Gastrocnemius medialis (tissue), 4 donors: ENCODE measurements at regions not wholly inside any gene's neighbourhood (a gene's known extent, or its start where the extent isn't known, plus 50 kb on each side); places are given as distances from the start of the nearest gene placed in this dataset.

ENCODE experiments used
- ATAC-seq, 2 donors: fragments of 150-250 bp; one replicate each; pipeline ENCODE4 v1.9.1; 2016
- DNase-seq, 2 donors: peaks; one replicate each; pipeline ENCODE4 v3.0.0-alpha.2; 2019
- H3K27ac ChIP-seq, 4 donors: fragments of 200-600 bp; sonication (generic); 1 replicate in 1 of 4; 2 replicates in 3 of 4; pipeline ENCODE4 v1.5.1; 2016 to 2018; ENCODE audit warnings: mild to moderate bottlenecking in 2 of 4, moderate library complexity in 1 of 4
- H3K27me3 ChIP-seq, 3 donors: fragments of 200-600 bp; sonication (generic) in 2 of 3; 1 replicate in 1 of 3; 2 replicates in 2 of 3; pipeline versions ENCODE4 v1.5.1 to v1.6.0; 2016 to 2019; ENCODE audit warnings: mild to moderate bottlenecking in 1 of 3, moderate library complexity in 1 of 3
- H3K36me3 ChIP-seq, 2 donors: fragments of 200-600 bp; sonication (generic) in 1 of 2; one replicate each; pipeline ENCODE4 v1.5.1; 2017 to 2018
- H3K4me1 ChIP-seq, 2 donors: fragments of 200-600 bp; sonication (generic) in 1 of 2; one replicate each; pipeline ENCODE4 v1.5.1; 2016 to 2017; ENCODE audit warnings: mild to moderate bottlenecking in 2 of 2
- H3K4me3 ChIP-seq, 4 donors: fragments of 200-600 bp; sonication (generic) in 3 of 4; 1 replicate in 1 of 4; 2 replicates in 3 of 4; pipeline ENCODE4 v1.5.1; 2016 to 2019; ENCODE audit warnings: mild to moderate bottlenecking in 2 of 4
- H3K9me3 ChIP-seq, 3 donors: fragments of 200-600 bp; sonication (generic) in 2 of 3; 1 replicate in 1 of 3; 2 replicates in 2 of 3; pipeline ENCODE4 v1.5.1; 2016 to 2019
- CTCF ChIP-seq, 5 experiments: fragments of 450-650 bp in 3 of 5; fragments of 200-600 bp in 2 of 5; sonication (generic) in 2 of 5; IDR thresholded peaks in 4 of 5; conservative IDR thresholded peaks in 1 of 5; 1 replicate in 4 of 5; 2 replicates in 1 of 5; pipeline ENCODE4 v1.5.1; 2016 to 2019; ENCODE audit warnings: antibody characterized with exemption in 5 of 5, mild to moderate bottlenecking in 3 of 5, moderate library complexity in 3 of 5
- POLR2A ChIP-seq, 2 donors: fragments of 450-650 bp; IDR thresholded peaks; one replicate each; pipeline ENCODE4 v1.6.1; 2017; ENCODE audit warnings: antibody characterized with exemption in 2 of 2, mild to moderate bottlenecking in 2 of 2, moderate library complexity in 2 of 2
- in situ Hi-C, 4 donors: fragments of 200-750 bp; cut with MboI; loops; one replicate each; pipeline versions ENCODE4 v1.15.0 to v1.8.0; 2017; ENCODE audit warnings: low sequenced_read_pairs in 4 of 4
- intact Hi-C: fragments of 100-400 bp; cut with DNase I; formaldehyde crosslinking; loops from one replicate; pipeline ENCODE4 v1.15.1; 2023; ENCODE audit warnings: low total_unique reads

- in situ Hi-C loops = loop anchor here (25.0 kb wide), 3 partner anchors 567 to 717 kb away; partner anchors contain the start of gene PPID (in 1 of the 4)
- no peaks in the 10 kb centered on the region for H3K9me3 ChIP-seq
- intact Hi-C loops = no loop called here
- H3K36me3 ChIP-seq = no peaks in the 10 kb centered on the region
- no peak for ATAC-seq
- H3K27me3 ChIP-seq = no peaks in the 10 kb centered on the region
- H3K4me1 ChIP-seq = peaks cover 12 to 13% of the 10 kb centered on the region in 2 donors
- no peak overlapping the region for H3K4me3 ChIP-seq
- no peak overlapping the region for H3K27ac ChIP-seq
- TF ChIP-seq CTCF (IDR thresholded peaks at IDR 0.05 in 4 of 5, conservative IDR thresholded peaks at IDR 0.05 in 1 of 5) (no peak), POLR2A (IDR thresholded peaks at IDR 0.05) (no peak)
- DNase-seq = no peak
Observed at GRCh38 chr4:159429693-159430035, 326.8 kb downstream of the RAPGEF2 start.

DNA sequence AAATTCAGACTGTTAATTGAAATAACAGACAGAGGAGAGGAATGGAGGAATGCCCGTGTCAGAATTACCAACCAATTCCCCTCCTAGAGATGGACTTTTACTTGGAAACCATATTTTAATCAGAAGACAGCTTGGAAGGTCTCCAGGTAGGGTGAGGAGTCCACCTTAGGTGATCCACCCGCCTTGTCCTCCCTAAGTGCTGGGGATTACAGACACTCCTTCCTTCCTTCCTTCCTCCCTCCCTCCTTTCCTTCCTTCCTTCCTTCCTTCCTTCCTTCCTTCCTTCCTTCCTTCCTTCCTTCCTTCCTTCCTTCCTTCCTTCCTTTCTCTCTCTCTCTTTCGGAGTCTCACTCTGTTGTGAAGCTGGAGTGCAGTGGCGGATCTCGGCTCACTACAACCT is 328.0 kb downstream of the RAPGEF2 start:
- ATAC-seq (no peak), DNase-seq (no peak)
- H3K27me3 ChIP-seq = no peaks in the 10 kb centered on the region
- no peak overlapping the region for H3K4me3 ChIP-seq
- peaks cover 12 to 13% of the 10 kb centered on the region in 2 donors for H3K4me1 ChIP-seq
- H3K9me3 ChIP-seq = no peaks in the 10 kb centered on the region
- no peak for TF ChIP-seq POLR2A (IDR thresholded peaks at IDR 0.05)
- TF ChIP-seq CTCF (IDR thresholded peaks at IDR 0.05 in 4 of 5, conservative IDR thresholded peaks at IDR 0.05 in 1 of 5) = no peak
- intact Hi-C loops (no loop called here), in situ Hi-C loops (loop anchor here (25.0 kb wide), 3 partner anchors 569 to 719 kb away; partner anchors contain the start of gene PPID (in 1 of the 4))
- H3K36me3 ChIP-seq = no peaks in the 10 kb centered on the region
- H3K27ac ChIP-seq = no peak overlapping the region

GRCh38 chr4:159432436-159432835 is 329.6 kb downstream of the RAPGEF2 start:
- intact Hi-C loops = no loop called here
- TF ChIP-seq CTCF (IDR thresholded peaks at IDR 0.05 in 4 of 5, conservative IDR thresholded peaks at IDR 0.05 in 1 of 5) (no peak), POLR2A (IDR thresholded peaks at IDR 0.05) (no peak)
- Histone ChIP-seq H3K36me3 (no peaks in the 10 kb centered on the region), H3K4me1 (peaks cover 12 to 13% of the 10 kb centered on the region in 2 donors), H3K27ac (no peak overlapping the region), H3K9me3 (no peaks in the 10 kb centered on the region), H3K27me3 (no peaks in the 10 kb centered on the region), H3K4me3 (no peak overlapping the region)
- in situ Hi-C loops = loop anchor here (25.0 kb wide), 3 partner anchors 570 to 720 kb away; partner anchors contain the start of gene PPID (in 1 of the 4)
- ATAC-seq (no peak), DNase-seq (no peak)

DNA sequence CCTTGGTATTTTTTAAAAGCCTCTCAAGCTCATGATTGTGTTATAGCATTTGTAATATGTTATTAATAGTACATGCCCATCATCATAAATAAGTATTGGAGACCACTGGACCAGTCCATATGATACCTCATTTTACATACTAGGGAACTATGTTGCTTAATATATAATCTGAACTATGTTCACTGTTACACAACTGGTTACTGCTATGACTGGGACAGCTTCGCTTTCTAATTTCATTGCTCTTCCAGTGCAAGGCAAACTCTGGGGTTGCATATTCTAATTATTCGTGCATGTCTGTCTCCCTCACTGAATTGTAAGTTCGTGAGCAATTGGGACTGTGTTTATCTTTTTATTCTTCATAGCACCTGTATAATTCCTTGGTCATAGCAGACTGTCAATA is 330.5 kb downstream of the RAPGEF2 start:
- no peak overlapping the region for H3K27ac ChIP-seq
- in situ Hi-C loops = loop anchor here (25.0 kb wide), 3 partner anchors 571 to 721 kb away; partner anchors contain the start of gene PPID (in 1 of the 4)
- H3K36me3 ChIP-seq = no peaks in the 10 kb centered on the region
- TF ChIP-seq POLR2A (IDR thresholded peaks at IDR 0.05) = no peak
- TF ChIP-seq CTCF (IDR thresholded peaks at IDR 0.05 in 4 of 5, conservative IDR thresholded peaks at IDR 0.05 in 1 of 5) = no peak
- no peaks in the 10 kb centered on the region for H3K9me3 ChIP-seq
- DNase-seq (no peak), ATAC-seq (no peak)
- no peaks in the 10 kb centered on the region for H3K27me3 ChIP-seq
- intact Hi-C loops = no loop called here
- peaks cover 12 to 13% of the 10 kb centered on the region in 2 donors for H3K4me1 ChIP-seq
- no peak overlapping the region for H3K4me3 ChIP-seq
